H1 (cell line): ENCODE measurements at regions not wholly inside any gene's neighbourhood (a gene's known extent, or its start where the extent isn't known, plus 50 kb on each side); places are given as distances from the start of the nearest gene placed in this dataset.

Experiments used
- BCL11A ChIP-seq, 2 experiments: IDR thresholded peaks; one replicate each; pipeline ENCODE4 v1.6.1; 2011; ENCODE audit warnings: low read depth in 2 of 2, low read length in 2 of 2, mild to moderate bottlenecking in 2 of 2
- CTBP2 ChIP-seq: IDR thresholded peaks from 2 replicates; pipeline ENCODE4 v1.7.0; 2011; ENCODE audit warnings: borderline replicate concordance, mild to moderate bottlenecking, moderate library complexity, mixed read lengths, low read length; ENCODE audit not compliant: insufficient read depth, insufficient read length
- RNF2 ChIP-seq: fragments of 200-900, 300-1000 bp; sonication (generic); IDR thresholded peaks from 2 replicates; pipeline ENCODE4 v1.7.1; 2016; ENCODE audit warnings: borderline replicate concordance, low read depth, mild to moderate bottlenecking, antibody characterized with exemption, low read length; ENCODE audit not compliant: poor library complexity, severe bottlenecking; ENCODE audit errors: missing control alignments
- TEAD4 ChIP-seq: IDR thresholded peaks from 2 replicates; pipeline ENCODE4 v1.6.1; 2012; ENCODE audit warnings: low read depth, low read length, inconsistent platforms, mixed read lengths
- TF ChIP-seq, protein P1 (sequence below): IDR thresholded peaks from 2 replicates; pipeline ENCODE4 v1.6.1; 2012; ENCODE audit warnings: inconsistent platforms

DNA sequence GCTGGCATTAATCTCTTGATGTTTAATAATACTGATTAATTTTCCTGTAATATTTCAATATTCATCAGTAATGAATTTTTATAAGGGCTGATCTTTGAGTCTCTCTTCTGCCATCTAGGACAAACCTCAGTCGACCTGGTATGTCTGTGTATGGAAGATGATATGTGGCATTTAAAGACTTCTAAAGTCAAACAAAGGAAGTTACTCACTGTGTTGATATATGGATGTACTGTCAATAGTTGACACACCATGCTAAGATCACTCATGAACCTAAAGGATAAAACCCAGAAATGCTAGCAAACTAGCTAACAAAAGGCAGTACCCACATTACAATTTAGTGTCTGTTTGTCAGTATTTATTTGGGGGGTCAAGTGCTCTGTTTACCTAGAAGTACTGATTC is 380.7 kb upstream of the GOT2 start (continued):
- TF ChIP-seq RNF2 (no peak), CTBP2 (no peak), BCL11A (IDR thresholded peaks at IDR 0.05; ENCODE audit: low read depth in 2 of 2, low read length in 2 of 2) (no peak), TEAD4 (no peak)
- TF ChIP-seq, protein P1, sequence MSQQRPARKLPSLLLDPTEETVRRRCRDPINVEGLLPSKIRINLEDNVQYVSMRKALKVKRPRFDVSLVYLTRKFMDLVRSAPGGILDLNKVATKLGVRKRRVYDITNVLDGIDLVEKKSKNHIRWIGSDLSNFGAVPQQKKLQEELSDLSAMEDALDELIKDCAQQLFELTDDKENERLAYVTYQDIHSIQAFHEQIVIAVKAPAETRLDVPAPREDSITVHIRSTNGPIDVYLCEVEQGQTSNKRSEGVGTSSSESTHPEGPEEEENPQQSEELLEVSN, result no peak
